ENCODE measurements at regions not wholly inside any gene's neighbourhood (a gene's known extent, or its start where the extent isn't known, plus 50 kb on each side); places are given as distances from the start of the nearest gene placed in this dataset.

GRCh38 chr2:47310801-47311560, 58.1 kb upstream of the EPCAM start:
- H3K4me1 ChIP-seq: peaks cover 14 to 47% (median 21%) of the 10 kb centered on the region in 4 donors
- 35 to 50% (median 38%) methylated on average over 10 to 13 of the region's 13 CpGs for WGBS, 5 donors
- H3K27me3 ChIP-seq: no peaks in the 10 kb centered on the region
- no peak overlapping the region for H3K4me3 ChIP-seq
- peak overlapping the region; percentile 54 to 82 (median 73) for H3K27ac ChIP-seq
- peak; percentile 63 to 83 for DNase-seq
- no peaks in the 10 kb centered on the region for H3K36me3 ChIP-seq
- intact Hi-C loops (cut with DNase I; ENCODE audit: low total_unique reads): no loop called here
- TF ChIP-seq POLR2AphosphoS5 (IDR thresholded peaks at IDR 0.05) (peak; percentile 4 to 48 (median 37)), CTCF (IDR thresholded peaks at IDR 0.05) (no peak), POLR2A (IDR thresholded peaks at IDR 0.05) (no peak), EP300 (IDR thresholded peaks at IDR 0.05) (peak; percentile 28)
- no peaks in the 10 kb centered on the region for H3K9me3 ChIP-seq

GRCh38 chr2:47309952-47310800, 58.9 kb upstream of the EPCAM start:
- no peak overlapping the region for H3K4me3 ChIP-seq
- peaks cover 14 to 47% (median 21%) of the 10 kb centered on the region in 4 donors for H3K4me1 ChIP-seq
- H3K36me3 ChIP-seq: no peaks in the 10 kb centered on the region
- no peaks in the 10 kb centered on the region for H3K9me3 ChIP-seq
- WGBS, 5 donors: 20 to 44% (median 26%) methylated on average over 9 of the region's 9 CpGs
- peak; percentile 48 to 90 for DNase-seq
- TF ChIP-seq CTCF (IDR thresholded peaks at IDR 0.05): no peak
- peak in 2 of 3 donors; percentile 2 to 62 for TF ChIP-seq POLR2AphosphoS5 (IDR thresholded peaks at IDR 0.05)
- no peak for TF ChIP-seq EP300 (IDR thresholded peaks at IDR 0.05)
- intact Hi-C loops (cut with DNase I; ENCODE audit: low total_unique reads): no loop called here
- H3K27ac ChIP-seq: peak overlapping the region; percentile 54 to 82 (median 73)
- no peaks in the 10 kb centered on the region for H3K27me3 ChIP-seq

GRCh38 chr2:47309472-47309951, 59.6 kb upstream of the EPCAM start:
- Histone ChIP-seq H3K27me3 (no peaks in the 10 kb centered on the region), H3K9me3 (no peaks in the 10 kb centered on the region), H3K36me3 (no peaks in the 10 kb centered on the region), H3K27ac (peak overlapping the region; percentile 36 to 82 (median 73)), H3K4me1 (peaks cover 14 to 47% (median 21%) of the 10 kb centered on the region in 4 donors), H3K4me3 (no peak overlapping the region)
- TF ChIP-seq CTCF (IDR thresholded peaks at IDR 0.05): no peak
- no peak for TF ChIP-seq EP300 (IDR thresholded peaks at IDR 0.05)
- no peak for TF ChIP-seq POLR2AphosphoS5 (IDR thresholded peaks at IDR 0.05)
- TF ChIP-seq POLR2A (IDR thresholded peaks at IDR 0.05): no peak
- 37 to 54% (median 49%) methylated on average over 5 of the region's 5 CpGs for WGBS, 5 donors
- DNase-seq: peak in 1 of 2 donors; percentile 74
- intact Hi-C loops (cut with DNase I; ENCODE audit: low total_unique reads): no loop called here

- H3K4me3 ChIP-seq: no peak overlapping the region
Observed at GRCh38 chr2:47307066-47307465, 62.0 kb upstream of the EPCAM start.

More at GRCh38 chr2:47307066-47307465, 62.0 kb upstream of the EPCAM start:
- intact Hi-C loops (cut with DNase I; ENCODE audit: low total_unique reads): no loop called here
- Histone ChIP-seq H3K36me3 (no peaks in the 10 kb centered on the region), H3K4me1 (peaks cover 14 to 57% (median 24%) of the 10 kb centered on the region in 4 donors), H3K27me3 (no peaks in the 10 kb centered on the region), H3K27ac (no peak overlapping the region), H3K9me3 (no peaks in the 10 kb centered on the region)
- TF ChIP-seq CTCF (IDR thresholded peaks at IDR 0.05) (no peak), POLR2AphosphoS5 (IDR thresholded peaks at IDR 0.05) (peak in 1 of 3 donors; percentile 22)
- peak in 1 of 2 donors; percentile 38 for DNase-seq

Measured in stomach (tissue), 8 donors.